ENCODE measurements at regions not wholly inside any gene's neighbourhood (a gene's known extent, or its start where the extent isn't known, plus 50 kb on each side); places are given as distances from the start of the nearest gene placed in this dataset.

DNA sequence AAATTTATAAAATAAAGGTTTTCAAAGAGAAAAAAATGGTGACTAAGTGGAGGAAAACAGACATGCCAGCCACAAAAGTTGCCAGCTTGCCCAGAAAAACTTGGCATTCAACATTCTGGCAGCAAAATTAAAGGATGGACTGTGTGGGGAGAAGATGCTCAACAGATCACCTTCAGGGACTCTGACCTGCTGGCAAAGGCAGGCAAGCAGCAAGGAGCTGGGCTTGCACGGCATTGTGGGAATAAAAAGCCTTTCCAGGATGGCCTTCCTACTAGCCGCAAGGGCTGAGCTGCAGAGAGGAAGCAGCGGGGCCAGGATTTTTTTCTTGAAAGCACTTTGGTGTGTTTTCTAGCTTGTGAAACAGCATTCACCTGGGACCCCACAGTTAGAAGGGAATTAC, 101.9 kb upstream of the CACNA2D3 start:
- no peak overlapping the region for H3K4me3 ChIP-seq (ENCODE audit: low read depth, low read length)
- no peaks in the 10 kb centered on the region for H3K4me1 ChIP-seq
- no peak for DNase-seq
- H3K9me3 ChIP-seq, result no peaks in the 10 kb centered on the region
- TF ChIP-seq, protein P1, sequence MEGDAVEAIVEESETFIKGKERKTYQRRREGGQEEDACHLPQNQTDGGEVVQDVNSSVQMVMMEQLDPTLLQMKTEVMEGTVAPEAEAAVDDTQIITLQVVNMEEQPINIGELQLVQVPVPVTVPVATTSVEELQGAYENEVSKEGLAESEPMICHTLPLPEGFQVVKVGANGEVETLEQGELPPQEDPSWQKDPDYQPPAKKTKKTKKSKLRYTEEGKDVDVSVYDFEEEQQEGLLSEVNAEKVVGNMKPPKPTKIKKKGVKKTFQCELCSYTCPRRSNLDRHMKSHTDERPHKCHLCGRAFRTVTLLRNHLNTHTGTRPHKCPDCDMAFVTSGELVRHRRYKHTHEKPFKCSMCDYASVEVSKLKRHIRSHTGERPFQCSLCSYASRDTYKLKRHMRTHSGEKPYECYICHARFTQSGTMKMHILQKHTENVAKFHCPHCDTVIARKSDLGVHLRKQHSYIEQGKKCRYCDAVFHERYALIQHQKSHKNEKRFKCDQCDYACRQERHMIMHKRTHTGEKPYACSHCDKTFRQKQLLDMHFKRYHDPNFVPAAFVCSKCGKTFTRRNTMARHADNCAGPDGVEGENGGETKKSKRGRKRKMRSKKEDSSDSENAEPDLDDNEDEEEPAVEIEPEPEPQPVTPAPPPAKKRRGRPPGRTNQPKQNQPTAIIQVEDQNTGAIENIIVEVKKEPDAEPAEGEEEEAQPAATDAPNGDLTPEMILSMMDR (IDR thresholded peaks at IDR 0.05; ENCODE audit: low read depth, low read length), result no peak
- no peaks in the 10 kb centered on the region for H3K36me3 ChIP-seq
- no peaks in the 10 kb centered on the region for H3K27me3 ChIP-seq

DNA sequence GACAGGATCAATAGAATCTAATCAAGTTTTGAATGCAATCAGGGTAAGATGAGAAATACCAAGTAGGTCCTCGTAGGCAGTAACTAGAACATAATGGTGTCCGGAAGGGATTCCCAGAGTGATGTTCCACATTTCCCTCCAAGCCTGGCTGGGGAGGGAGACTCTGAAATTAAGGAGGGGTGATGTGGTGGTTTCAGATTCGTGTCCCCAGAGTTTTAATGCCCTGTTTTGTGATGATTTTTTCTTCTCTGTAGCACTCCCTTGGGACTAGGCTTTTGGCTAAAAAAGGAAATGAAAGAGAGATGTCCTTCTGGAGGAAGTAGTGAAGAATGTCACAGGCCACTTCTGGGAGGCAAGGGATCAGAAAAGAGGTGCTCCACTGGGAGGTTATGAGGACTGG, 108.3 kb upstream of the CACNA2D3 start:
- Histone ChIP-seq H3K36me3 (no peaks in the 10 kb centered on the region), H3K9me3 (no peaks in the 10 kb centered on the region), H3K27me3 (no peaks in the 10 kb centered on the region), H3K4me3 (ENCODE audit: low read depth, low read length) (no peak overlapping the region), H3K4me1 (no peaks in the 10 kb centered on the region)
- DNase-seq, result no peak
- TF ChIP-seq, protein P1 (IDR thresholded peaks at IDR 0.05; ENCODE audit: low read depth, low read length), result no peak

GRCh38 chr3:54008744-54009143, 113.6 kb upstream of the CACNA2D3 start:
- Histone ChIP-seq H3K4me1 (no peaks in the 10 kb centered on the region), H3K27me3 (no peaks in the 10 kb centered on the region), H3K4me3 (ENCODE audit: low read depth, low read length) (no peak overlapping the region), H3K9me3 (no peaks in the 10 kb centered on the region), H3K36me3 (no peaks in the 10 kb centered on the region)
- no peak for DNase-seq
- TF ChIP-seq, protein P1 (IDR thresholded peaks at IDR 0.05; ENCODE audit: low read depth, low read length), result no peak

GRCh38 chr3:54008099-54008498, 114.3 kb upstream of the CACNA2D3 start:
- Histone ChIP-seq H3K4me3 (ENCODE audit: low read depth, low read length) (no peak overlapping the region), H3K4me1 (no peaks in the 10 kb centered on the region), H3K27me3 (no peaks in the 10 kb centered on the region), H3K9me3 (no peaks in the 10 kb centered on the region), H3K36me3 (no peaks in the 10 kb centered on the region)
- DNase-seq, result no peak
- TF ChIP-seq, protein P1 (IDR thresholded peaks at IDR 0.05; ENCODE audit: low read depth, low read length), result no peak

DNA sequence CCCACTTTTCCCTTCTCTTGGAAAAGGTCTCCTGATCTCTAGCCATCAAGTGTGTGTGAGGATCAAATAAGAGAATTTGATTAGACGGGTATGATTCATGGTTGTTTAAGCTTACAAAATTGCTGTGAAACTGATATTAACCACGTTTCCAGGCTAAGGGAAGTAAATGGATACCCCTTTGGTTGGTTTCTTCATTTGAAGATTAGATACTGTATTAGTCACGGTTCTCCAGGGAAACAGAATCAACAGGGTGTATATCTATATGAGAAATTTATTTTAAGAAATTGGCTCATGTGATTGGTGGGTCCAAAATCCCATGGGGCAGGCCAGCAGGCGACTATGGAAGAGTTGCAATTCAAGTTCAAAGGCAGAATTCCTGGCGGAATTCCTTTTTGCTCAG, 112.7 kb upstream of the SELENOK start:
- DNase-seq, result no peak
- H3K36me3 ChIP-seq, result no peaks in the 10 kb centered on the region
- H3K9me3 ChIP-seq, result no peaks in the 10 kb centered on the region
- H3K4me3 ChIP-seq (ENCODE audit: low read depth, low read length), result no peak overlapping the region
- no peaks in the 10 kb centered on the region for H3K27me3 ChIP-seq
- TF ChIP-seq, protein P1 (IDR thresholded peaks at IDR 0.05; ENCODE audit: low read depth, low read length), result no peak
- no peaks in the 10 kb centered on the region for H3K4me1 ChIP-seq

DNA sequence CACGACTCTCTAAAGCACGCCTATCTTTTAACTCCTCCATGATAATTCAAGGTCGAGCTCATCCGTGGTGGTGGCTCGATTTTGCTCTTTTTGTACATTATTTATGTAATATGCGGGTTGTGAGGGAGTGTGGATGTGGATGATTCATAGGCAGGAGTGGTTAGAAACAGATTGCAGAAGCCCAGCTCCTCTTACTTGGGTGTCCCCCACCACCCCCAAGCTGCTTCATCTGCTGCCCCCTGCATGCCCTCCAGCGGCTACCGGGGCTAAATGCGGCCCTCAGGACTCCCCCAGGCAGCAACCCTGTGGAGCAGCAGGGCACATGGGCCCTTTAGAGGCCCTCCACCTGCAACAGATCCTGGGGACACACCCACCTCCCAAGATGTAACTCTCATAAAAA, 111.5 kb upstream of the SELENOK start:
- H3K4me3 ChIP-seq (ENCODE audit: low read depth, low read length), result no peak overlapping the region
- H3K4me1 ChIP-seq, result no peaks in the 10 kb centered on the region
- H3K27me3 ChIP-seq, result no peaks in the 10 kb centered on the region
- DNase-seq, result no peak
- H3K9me3 ChIP-seq, result no peaks in the 10 kb centered on the region
- no peaks in the 10 kb centered on the region for H3K36me3 ChIP-seq
- TF ChIP-seq, protein P1 (IDR thresholded peaks at IDR 0.05; ENCODE audit: low read depth, low read length), result no peak

Measured in BE2C (cell line).